H1 (cell line): ENCODE measurements at regions not wholly inside any gene's neighbourhood (a gene's known extent, or its start where the extent isn't known, plus 50 kb on each side); places are given as distances from the start of the nearest gene placed in this dataset.

Experiments used
- CHD2 ChIP-seq: IDR thresholded peaks from 2 replicates; pipeline ENCODE4 v1.6.1; 2012; ENCODE audit warnings: low read length, improper control_type of control experiment
- USF2 ChIP-seq: IDR thresholded peaks from 2 replicates; pipeline ENCODE4 v1.6.1; 2011; ENCODE audit warnings: low read length, improper control_type of control experiment

- TF ChIP-seq USF2, result no peak
- no peak for TF ChIP-seq CHD2
Measured at GRCh38 chr11:92128026-92128425, 96.6 kb upstream of the FAT3 start (continued).
